ENCODE measurements at regions not wholly inside any gene's neighbourhood (a gene's known extent, or its start where the extent isn't known, plus 50 kb on each side); places are given as distances from the start of the nearest gene placed in this dataset.

- peaks cover 30% of the 10 kb centered on the region for H3K9me3 Mint-ChIP-seq (ENCODE audit: unreplicated experiment)
- Histone ChIP-seq H3K27me3 (replicated peaks; ENCODE audit: control insufficient read depth, insufficient read depth, low read length) (no peaks in the 10 kb centered on the region), H3K4me1 (peaks cover 15% of the 10 kb centered on the region), H3K4me3 (ENCODE audit: low read depth, low read length) (no peak overlapping the region), H3K9me3 (peaks cover 6% of the 10 kb centered on the region; the same call in 1 of the 2 replicates), H3K36me3 (ENCODE audit: control insufficient read depth, insufficient read depth, low read length) (no peaks in the 10 kb centered on the region)
- ChIA-PET POLR2A (no interaction called here), CTCF (no interaction called here)
- H3K4me3 Mint-ChIP-seq (ENCODE audit: unreplicated experiment): no peak overlapping the region
- H3K27ac Mint-ChIP-seq (ENCODE audit: unreplicated experiment): no peak overlapping the region
- H3K36me3 Mint-ChIP-seq (ENCODE audit: insufficient read depth, unreplicated experiment): no peaks in the 10 kb centered on the region
- TF ChIP-seq CTCF (IDR thresholded peaks at IDR 0.05; ENCODE audit: insufficient read depth in 1 of 2, low read depth in 1 of 2, low read length in 1 of 2, severe bottlenecking in 1 of 2, unreplicated experiment in 1 of 2): no peak
- H3K4me1 Mint-ChIP-seq (ENCODE audit: low read depth, unreplicated experiment): peaks cover 12% of the 10 kb centered on the region
- DNase-seq: no peak
- intact Hi-C loops (cut with micrococcal nuclease; ENCODE audit: unreplicated experiment): no loop called here
- no peaks in the 10 kb centered on the region for H3K27me3 Mint-ChIP-seq (ENCODE audit: insufficient read depth, unreplicated experiment)
- BruUV-seq (replicated peaks): no TSS peak
Observed at GRCh38 chr6:137768935-137769334, 98.1 kb upstream of the TNFAIP3 start.

GRCh38 chr6:137769797-137770362, 97.2 kb upstream of the TNFAIP3 start:
- no peak overlapping the region for H3K27ac Mint-ChIP-seq (ENCODE audit: unreplicated experiment)
- Histone ChIP-seq H3K36me3 (ENCODE audit: control insufficient read depth, insufficient read depth, low read length) (no peaks in the 10 kb centered on the region), H3K4me3 (ENCODE audit: low read depth, low read length) (no peak overlapping the region), H3K27me3 (replicated peaks; ENCODE audit: control insufficient read depth, insufficient read depth, low read length) (no peaks in the 10 kb centered on the region), H3K9me3 (peaks cover 6% of the 10 kb centered on the region; the same call in 1 of the 2 replicates), H3K4me1 (peaks cover 15% of the 10 kb centered on the region)
- H3K4me3 Mint-ChIP-seq (ENCODE audit: unreplicated experiment): no peak overlapping the region
- intact Hi-C loops (cut with micrococcal nuclease; ENCODE audit: unreplicated experiment): no loop called here
- no peaks in the 10 kb centered on the region for H3K27me3 Mint-ChIP-seq (ENCODE audit: insufficient read depth, unreplicated experiment)
- H3K4me1 Mint-ChIP-seq (ENCODE audit: low read depth, unreplicated experiment): peaks cover 12% of the 10 kb centered on the region
- DNase-seq: no peak
- ChIA-PET CTCF (no interaction called here), POLR2A (no interaction called here)
- no peak for TF ChIP-seq CTCF (IDR thresholded peaks at IDR 0.05; ENCODE audit: insufficient read depth in 1 of 2, low read depth in 1 of 2, low read length in 1 of 2, severe bottlenecking in 1 of 2, unreplicated experiment in 1 of 2)
- H3K9me3 Mint-ChIP-seq (ENCODE audit: unreplicated experiment): peaks cover 29% of the 10 kb centered on the region
- no peaks in the 10 kb centered on the region for H3K36me3 Mint-ChIP-seq (ENCODE audit: insufficient read depth, unreplicated experiment)
- BruUV-seq (replicated peaks): no TSS peak

GRCh38 chr6:137772541-137773250, 94.4 kb upstream of the TNFAIP3 start:
- intact Hi-C loops (cut with micrococcal nuclease; ENCODE audit: unreplicated experiment): no loop called here
- CTCF ChIA-PET: no interaction called here
- no peak for DNase-seq
- H3K4me1 ChIP-seq: peaks cover 13% of the 10 kb centered on the region
- Mint-ChIP-seq H3K4me1 (ENCODE audit: low read depth, unreplicated experiment) (peaks cover 8% of the 10 kb centered on the region), H3K27ac (ENCODE audit: unreplicated experiment) (no peak overlapping the region), H3K4me3 (ENCODE audit: unreplicated experiment) (no peak overlapping the region), H3K27me3 (ENCODE audit: insufficient read depth, unreplicated experiment) (no peaks in the 10 kb centered on the region), H3K9me3 (ENCODE audit: unreplicated experiment) (peaks cover 21% of the 10 kb centered on the region), H3K36me3 (ENCODE audit: insufficient read depth, unreplicated experiment) (no peaks in the 10 kb centered on the region)
- no peaks in the 10 kb centered on the region for H3K36me3 ChIP-seq (ENCODE audit: control insufficient read depth, insufficient read depth, low read length)
- POLR2A ChIA-PET: no interaction called here
- TF ChIP-seq CTCF (IDR thresholded peaks at IDR 0.05; ENCODE audit: insufficient read depth in 1 of 2, low read depth in 1 of 2, low read length in 1 of 2, severe bottlenecking in 1 of 2, unreplicated experiment in 1 of 2): no peak
- no TSS peak for BruUV-seq (replicated peaks)
- H3K27me3 ChIP-seq (replicated peaks; ENCODE audit: control insufficient read depth, insufficient read depth, low read length): no peaks in the 10 kb centered on the region
- H3K9me3 ChIP-seq: peaks cover 6% of the 10 kb centered on the region; the same call in 1 of the 2 replicates
- no peak overlapping the region for H3K4me3 ChIP-seq (ENCODE audit: low read depth, low read length)

Data from Caco-2 (cell line).